HCT116 (cell line): ENCODE measurements at regions not wholly inside any gene's neighbourhood (a gene's known extent, or its start where the extent isn't known, plus 50 kb on each side); places are given as distances from the start of the nearest gene placed in this dataset.

Experiments used
- ATAC-seq: fragments of 200-7000 bp; cut with Tn5 transposase; 2 replicates; pipeline ENCODE4 v1.9.1; 2020; ENCODE audit warnings: mild to moderate bottlenecking, moderate library complexity
- BruUV-seq: library from RNA; stranded (reverse); fragments of 400-500 nt; replicated peaks from 2 replicates; lab custom pipeline; 2021; lab: Mats Ljungman, UMichigan
- CTCF ChIA-PET: fragments of 300-600 bp; sonication (Branson Sonifier 250); formaldehyde crosslinking; loops from one replicate; lab custom pipeline; 2021; ENCODE audit warnings: antibody characterized with exemption; lab: Charles Lee
- POLR2A ChIA-PET: fragments of 300-600, 350-600 bp; sonication (Branson Sonifier 250); formaldehyde crosslinking; loops from one replicate; lab custom pipeline; 2021; ENCODE audit warnings: antibody characterized with exemption; lab: Charles Lee
- RAD21 ChIA-PET, 2 experiments: fragments of 300-600 bp; sonication (Branson Sonifier 250); formaldehyde crosslinking; loops; one replicate each; lab custom pipeline; 2023; ENCODE audit warnings: low total read pairs in 2 of 2; ENCODE audit not compliant: uncharacterized antibody in 2 of 2, unreplicated experiment in 2 of 2, low non-redundant PET in 1 of 2; lab: Charles Lee
- DNase-seq: peaks from one replicate; pipeline ENCODE4 v3.0.0-alpha.2; 2010; ENCODE audit warnings: low read depth, low spot score
- H2AFZ ChIP-seq: fragments of 200-600 bp; shearing (Covaris generic), sonication (generic); 2 replicates; pipeline ENCODE4 v1.6.1; 2017; ENCODE audit warnings: low read depth, mixed run types, mixed read lengths, antibody characterized with exemption, low read length; ENCODE audit not compliant: poor library complexity, severe bottlenecking
- H3K27ac ChIP-seq: 2 replicates; pipeline ENCODE4 v1.5.1; 2012; ENCODE audit warnings: low read depth, low read length
- H3K27me3 ChIP-seq: fragments of 200-600 bp; sonication (generic); 2 replicates; pipeline ENCODE4 v1.6.1; 2016; ENCODE audit warnings: mixed run types, low read length, mixed read lengths; ENCODE audit not compliant: insufficient read depth
- H3K36me3 ChIP-seq, 2 experiments: fragments of 200-500 bp in 1 of 2; fragments of 200-600 bp in 1 of 2; sonication (Bioruptor generic) in 1 of 2; sonication (generic) in 1 of 2; 2 replicates each; pipeline versions ENCODE4 v1.5.1 to v1.6.1; 2014 to 2016; ENCODE audit warnings: low read length in 2 of 2, inconsistent platforms in 1 of 2, mixed read lengths in 1 of 2, mixed run types in 1 of 2; ENCODE audit not compliant: insufficient read depth in 2 of 2, control insufficient read depth in 1 of 2
- H3K4me1 ChIP-seq, 2 experiments: fragments of 200-600 bp in 1 of 2; sonication (generic) in 1 of 2; 2 replicates each; pipeline versions ENCODE4 v1.5.1 to v1.6.1; 2012 to 2017; ENCODE audit warnings: low read length in 2 of 2, inconsistent platforms in 1 of 2, mild to moderate bottlenecking in 1 of 2, mixed read lengths in 1 of 2, mixed run types in 1 of 2, moderate library complexity in 1 of 2; ENCODE audit not compliant: insufficient read depth in 2 of 2, control insufficient read depth in 1 of 2
- H3K4me2 ChIP-seq: fragments of 200-600 bp; sonication (generic); 2 replicates; pipeline ENCODE4 v1.6.1; 2017; ENCODE audit warnings: mixed run types, low read length, mixed read lengths
- H3K4me3 ChIP-seq, 2 experiments: fragments of 200-600 bp in 1 of 2; sonication (generic) in 1 of 2; replicated peaks in 1 of 2; 2 replicates each; pipeline ENCODE4 v1.5.1; 2011 to 2016; ENCODE audit warnings: low read length in 2 of 2, control low read depth in 1 of 2, low read depth in 1 of 2, mild to moderate bottlenecking in 1 of 2, mixed read lengths in 1 of 2, mixed run types in 1 of 2
- H3K79me2 ChIP-seq: fragments of 200-600 bp; sonication (generic); 2 replicates; pipeline ENCODE4 v1.6.1; 2017; ENCODE audit warnings: mild to moderate bottlenecking, mixed run types, low read length, moderate library complexity, mixed read lengths; ENCODE audit not compliant: insufficient read depth
- H3K9ac ChIP-seq: fragments of 200-600 bp; sonication (generic); 2 replicates; pipeline ENCODE4 v1.6.1; 2016; ENCODE audit warnings: low read length, mixed read lengths
- H3K9me2 ChIP-seq: fragments of 200-600 bp; sonication (generic), shearing (Covaris generic); 2 replicates; pipeline ENCODE4 v1.6.1; 2017; ENCODE audit warnings: mixed run types, mild to moderate bottlenecking, moderate library complexity; ENCODE audit not compliant: insufficient read depth
- H3K9me3 ChIP-seq, 2 experiments: fragments of 200-500 bp in 1 of 2; fragments of 200-600 bp in 1 of 2; sonication (Bioruptor generic) in 1 of 2; sonication (generic) in 1 of 2; 2 replicates each; pipeline ENCODE4 v1.6.1; 2014 to 2017; ENCODE audit warnings: low read length in 2 of 2, mixed read lengths in 2 of 2, inconsistent platforms in 1 of 2, low read depth in 1 of 2, mild to moderate bottlenecking in 1 of 2, mixed run types in 1 of 2, moderate library complexity in 1 of 2; ENCODE audit not compliant: control insufficient read depth in 1 of 2, insufficient read depth in 1 of 2
- H4K20me1 ChIP-seq: fragments of 200-600 bp; sonication (generic), shearing (Covaris generic); 2 replicates; pipeline ENCODE4 v1.6.1; 2017; ENCODE audit warnings: mixed run types, mild to moderate bottlenecking, moderate library complexity; ENCODE audit not compliant: insufficient read depth
- EGR1 ChIP-seq: IDR thresholded peaks from 2 replicates; pipeline ENCODE4 v1.6.1; 2012; ENCODE audit warnings: low read depth
- EZH2 ChIP-seq: fragments of 200-600 bp; sonication (generic); IDR thresholded peaks from 2 replicates; pipeline ENCODE4 v1.6.1; 2017; ENCODE audit warnings: antibody characterized with exemption, mixed run types
- EZH2phosphoT487 ChIP-seq: fragments of 200-600 bp; IDR thresholded peaks from 2 replicates; pipeline ENCODE4 v1.6.1; 2018; ENCODE audit warnings: antibody characterized with exemption, borderline replicate concordance
- FOSL1 ChIP-seq: IDR thresholded peaks from 2 replicates; pipeline ENCODE4 v1.6.1; 2012; ENCODE audit warnings: low read depth
- JUND ChIP-seq: IDR thresholded peaks from 2 replicates; pipeline ENCODE4 v1.6.1; 2012
- MAX ChIP-seq: IDR thresholded peaks from 2 replicates; pipeline ENCODE4 v1.6.1; 2012
- POLR2A ChIP-seq: IDR thresholded peaks from 2 replicates; pipeline ENCODE4 v1.7.0; 2011; ENCODE audit warnings: borderline replicate concordance; ENCODE audit not compliant: insufficient read depth, insufficient read length; ENCODE audit errors: extremely low read depth
- RAD21 ChIP-seq: IDR thresholded peaks from 2 replicates; pipeline ENCODE4 v1.6.1; 2012; ENCODE audit warnings: low read depth, mild to moderate bottlenecking
- REST ChIP-seq: IDR thresholded peaks from 2 replicates; pipeline ENCODE4 v1.6.1; 2012; ENCODE audit warnings: low read depth
- SIN3A ChIP-seq: IDR thresholded peaks from 2 replicates; pipeline ENCODE4 v1.6.1; 2012; ENCODE audit warnings: low read depth
- SP1 ChIP-seq: IDR thresholded peaks from 2 replicates; pipeline ENCODE4 v1.6.1; 2012; ENCODE audit warnings: low read depth
- SRF ChIP-seq: IDR thresholded peaks from 2 replicates; pipeline ENCODE4 v1.6.1; 2012; ENCODE audit warnings: low read depth
- TCF7L2 ChIP-seq: IDR thresholded peaks from 2 replicates; pipeline ENCODE4 v1.7.0; 2011; ENCODE audit warnings: borderline replicate concordance, inconsistent platforms; ENCODE audit not compliant: insufficient read depth, insufficient read length; ENCODE audit errors: extremely low read depth
- ZBTB33 ChIP-seq: IDR thresholded peaks from 2 replicates; pipeline ENCODE4 v1.6.1; 2011; ENCODE audit warnings: mild to moderate bottlenecking, low read length, moderate library complexity; ENCODE audit not compliant: insufficient replicate concordance; ENCODE audit errors: extremely low read depth
- intact Hi-C: fragments of 100-400 bp; cut with micrococcal nuclease; formaldehyde crosslinking; loops from 2 replicates; pipeline ENCODE4 v1.10.0; 2022

- no peak for TF ChIP-seq SIN3A
- TF ChIP-seq POLR2A: no peak
- no peak for TF ChIP-seq SRF
- no peak for TF ChIP-seq EZH2
- TF ChIP-seq EGR1: no peak
- TF ChIP-seq TCF7L2: no peak
- TF ChIP-seq RAD21: no peak
- TF ChIP-seq FOSL1: no peak
- no peak for TF ChIP-seq MAX
- TF ChIP-seq REST: no peak
- TF ChIP-seq EZH2phosphoT487: no peak
- no peak for TF ChIP-seq JUND
- TF ChIP-seq SP1: no peak
- TF ChIP-seq ZBTB33: no peak
- DNase-seq (no peak), ATAC-seq (no peak)
- RAD21 ChIA-PET: no interaction called here
- Histone ChIP-seq H3K9ac (no peak overlapping the region), H3K27ac (no peak overlapping the region), H3K4me1 (no peaks in the 10 kb centered on the region), H3K4me3 (no peak overlapping the region), H2AFZ (no peak overlapping the region), H3K79me2 (no peaks in the 10 kb centered on the region), H4K20me1 (no peaks in the 10 kb centered on the region), H3K27me3 (no peaks in the 10 kb centered on the region), H3K4me2 (no peak overlapping the region), H3K9me3 (peaks cover 0 to 2% of the 10 kb centered on the region in 2 experiments; a peak in 1 of 4 replicates), H3K9me2 (no peaks in the 10 kb centered on the region), H3K36me3 (no peaks in the 10 kb centered on the region)
- intact Hi-C loops: no loop called here
- BruUV-seq: no TSS peak
- CTCF ChIA-PET: no interaction called here
- POLR2A ChIA-PET: no interaction called here
Measured at GRCh38 chr4:145418739-145419138, 62.9 kb upstream of the SMAD1 start.
